ENCODE measurements at regions not wholly inside any gene's neighbourhood (a gene's known extent, or its start where the extent isn't known, plus 50 kb on each side); places are given as distances from the start of the nearest gene placed in this dataset.

- no peak for DNase-seq
Measured at GRCh38 chr4:162343967-162344366, 180.2 kb upstream of the FSTL5 start.

GRCh38 chr4:162341533-162341932 lies 177.7 kb upstream of the FSTL5 start:
- no peak for DNase-seq

GRCh38 chr4:162323919-162324318 lies 160.1 kb upstream of the FSTL5 start:
- no peak for DNase-seq

- no peak for DNase-seq
Measured at GRCh38 chr4:162322054-162322453, 158.3 kb upstream of the FSTL5 start.

- DNase-seq = no peak
Measured at GRCh38 chr4:162285753-162286152, 122.0 kb upstream of the FSTL5 start.

GRCh38 chr4:162282684-162283083 lies 118.9 kb upstream of the FSTL5 start:
- DNase-seq = no peak

GRCh38 chr4:162274354-162274753 lies 110.6 kb upstream of the FSTL5 start:
- no peak for DNase-seq

GRCh38 chr4:162272215-162272614 lies 108.4 kb upstream of the FSTL5 start:
- DNase-seq = no peak

GRCh38 chr4:162268911-162269310 lies 105.1 kb upstream of the FSTL5 start:
- no peak for DNase-seq

GRCh38 chr4:162265802-162266201 lies 102.0 kb upstream of the FSTL5 start:
- DNase-seq = no peak

GRCh38 chr4:162245051-162245450 lies 81.3 kb upstream of the FSTL5 start:
- DNase-seq = no peak

GRCh38 chr4:162241857-162242256 lies 78.1 kb upstream of the FSTL5 start:
- DNase-seq = no peak

GRCh38 chr4:162239992-162240769 lies 76.4 kb upstream of the FSTL5 start:
- DNase-seq = no peak

GRCh38 chr4:162237676-162238075 lies 73.9 kb upstream of the FSTL5 start:
- DNase-seq = no peak

GRCh38 chr4:162234595-162234994 lies 70.8 kb upstream of the FSTL5 start:
- no peak for DNase-seq

GRCh38 chr4:162232349-162232748 lies 68.5 kb upstream of the FSTL5 start:
- DNase-seq = no peak

GRCh38 chr4:162229670-162230069 lies 65.9 kb upstream of the FSTL5 start:
- no peak for DNase-seq

- no peak for DNase-seq
Measured at GRCh38 chr4:162221148-162221547, 57.3 kb upstream of the FSTL5 start.

All from NCI-H1436 treated with DMSO at 0.1 percent for 48 hours (cell line).